ENCODE measurements at regions not wholly inside any gene's neighbourhood (a gene's known extent, or its start where the extent isn't known, plus 50 kb on each side); places are given as distances from the start of the nearest gene placed in this dataset.

- dilution Hi-C loops (cut with MboI; ENCODE audit: extremely low pct_ligation_motif_present, low sequenced_read_pairs) = no loop called here
- no TSS peak for BruUV-seq (replicated peaks)
- POLR2A ChIA-PET = no interaction called here
- H3K27me3 ChIP-seq (ENCODE audit: control insufficient read depth in 2 of 2, insufficient read depth in 2 of 2, low read length in 2 of 2) = no peaks in the 10 kb centered on the region
- no peak overlapping the region for H3K4me3 ChIP-seq (replicated peaks in 1 of 3; ENCODE audit: insufficient read depth in 1 of 3, low read depth in 1 of 3, low read length in 3 of 3)
- TF ChIP-seq POLR2AphosphoS5 (IDR thresholded peaks at IDR 0.05; ENCODE audit: insufficient read depth, low read depth, low read length) (no peak), CTCF (IDR thresholded peaks at IDR 0.05; ENCODE audit: extremely low read depth in 1 of 2, insufficient read depth in 1 of 2, low read depth in 1 of 2, low read length in 2 of 2) (no peak), MYC (IDR thresholded peaks at IDR 0.05; ENCODE audit: low read depth, low read length) (no peak), FOS (IDR thresholded peaks at IDR 0.05; ENCODE audit: borderline replicate concordance, insufficient read depth, low read length) (no peak), POLR2A (IDR thresholded peaks at IDR 0.05; ENCODE audit: low read depth, low read length) (no peak), JUN (IDR thresholded peaks at IDR 0.05; ENCODE audit: borderline replicate concordance, insufficient read depth, insufficient read length, low read depth) (no peak), GATA2 (IDR thresholded peaks at IDR 0.05; ENCODE audit: insufficient read depth, insufficient read length, low read depth, low read length) (no peak), EZH2 (IDR thresholded peaks at IDR 0.05; ENCODE audit: borderline replicate concordance, low read depth, low read length, severe bottlenecking) (no peak)
- TF ChIP-seq, protein P1, sequence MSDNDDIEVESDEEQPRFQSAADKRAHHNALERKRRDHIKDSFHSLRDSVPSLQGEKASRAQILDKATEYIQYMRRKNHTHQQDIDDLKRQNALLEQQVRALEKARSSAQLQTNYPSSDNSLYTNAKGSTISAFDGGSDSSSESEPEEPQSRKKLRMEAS (IDR thresholded peaks at IDR 0.05; ENCODE audit: insufficient read depth, insufficient read length) = no peak
- no peaks in the 10 kb centered on the region for H4K20me1 ChIP-seq (replicated peaks; ENCODE audit: control insufficient read depth, extremely low read depth, insufficient read depth, low read length)
- H3K4me2 ChIP-seq (ENCODE audit: insufficient read depth, low read length) = no peak overlapping the region
- H2AFZ ChIP-seq (ENCODE audit: low read depth, low read length) = no peak overlapping the region
- H3K9me1 ChIP-seq (replicated peaks; ENCODE audit: control insufficient read depth, extremely low read depth, insufficient read depth, low read length) = peaks cover 2% of the 10 kb centered on the region
- H3K36me3 ChIP-seq (ENCODE audit: control insufficient read depth in 2 of 2, extremely low read depth in 1 of 2, insufficient read depth in 2 of 2, low read length in 2 of 2) = no peaks in the 10 kb centered on the region
- intact Hi-C loops (cut with micrococcal nuclease) = no loop called here
- H3K4me1 ChIP-seq (ENCODE audit: control insufficient read depth, extremely low read depth, insufficient read depth, low read length) = peaks cover 2% of the 10 kb centered on the region
- H3K9me3 ChIP-seq (replicated peaks; ENCODE audit: control insufficient read depth, insufficient read depth, low read length) = no peaks in the 10 kb centered on the region
- no peak for DNase-seq (ENCODE audit: low read depth, low spot score)
- FAIRE-seq = no peak
- no peak overlapping the region for H3K9ac ChIP-seq (replicated peaks; ENCODE audit: extremely low read depth, insufficient read depth, low read length)
- CTCF ChIA-PET = no interaction called here
- no peaks in the 10 kb centered on the region for H3K79me2 ChIP-seq (ENCODE audit: control insufficient read depth, insufficient read depth, low read length)
- no peak overlapping the region for H3K27ac ChIP-seq (ENCODE audit: insufficient read depth, low read depth, low read length)
These were observed 377.8 kb downstream of the OLFM3 start for GRCh38 chr1:101618900-101619299.
